Chondrocyte (in vitro differentiated cells): ENCODE measurements at regions not wholly inside any gene's neighbourhood (a gene's known extent, or its start where the extent isn't known, plus 50 kb on each side); places are given as distances from the start of the nearest gene placed in this dataset.

Experiments used
- DNase-seq: peaks from one replicate; pipeline ENCODE4 v3.0.0; 2021; ENCODE audit warnings: mixed read lengths, low spot score
- H3K27ac Mint-ChIP-seq: one replicate; pipeline ENCODE4 v1.8.0; 2021; ENCODE audit warnings: mild to moderate bottlenecking, moderate library complexity, mixed read lengths; ENCODE audit not compliant: unreplicated experiment
- H3K27me3 Mint-ChIP-seq: 2 replicates; pipeline ENCODE4 v1.8.0; 2021; ENCODE audit warnings: low read depth, mixed read lengths
- H3K36me3 Mint-ChIP-seq: 2 replicates; pipeline ENCODE4 v1.8.0; 2021; ENCODE audit warnings: low read depth, mixed read lengths
- H3K4me1 Mint-ChIP-seq: 2 replicates; pipeline ENCODE4 v1.8.0; 2021; ENCODE audit warnings: low read depth, mild to moderate bottlenecking, mixed read lengths
- H3K4me3 Mint-ChIP-seq: one replicate; pipeline ENCODE4 v1.8.0; 2021; ENCODE audit warnings: mild to moderate bottlenecking, moderate library complexity, mixed read lengths; ENCODE audit not compliant: unreplicated experiment
- H3K9me3 Mint-ChIP-seq: 2 replicates; pipeline ENCODE4 v1.8.0; 2021; ENCODE audit warnings: low read depth, mixed read lengths
- CTCF ChIP-seq: fragments of 200-600 bp; sonication (generic); IDR thresholded peaks from 2 replicates; pipeline ENCODE4 v1.5.0; 2021; ENCODE audit warnings: antibody characterized with exemption, mild to moderate bottlenecking, moderate library complexity

- Mint-ChIP-seq H3K4me3 (no peak overlapping the region), H3K27ac (no peak overlapping the region), H3K9me3 (peaks cover 8% of the 10 kb centered on the region)
Observed at GRCh38 chr3:6721491-6721890, 139.4 kb upstream of the GRM7 start.

GRCh38 chr3:6723205-6723604 is 137.7 kb upstream of the GRM7 start:
- H3K9me3 Mint-ChIP-seq, result peaks cover 16% of the 10 kb centered on the region
- no peak for TF ChIP-seq CTCF
- no peak for DNase-seq
- H3K4me1 Mint-ChIP-seq, result no peaks in the 10 kb centered on the region
- H3K27me3 Mint-ChIP-seq, result no peaks in the 10 kb centered on the region
- H3K27ac Mint-ChIP-seq, result no peak overlapping the region
- no peaks in the 10 kb centered on the region for H3K36me3 Mint-ChIP-seq
- H3K4me3 Mint-ChIP-seq, result no peak overlapping the region

More at GRCh38 chr3:6721491-6721890, 139.4 kb upstream of the GRM7 start:
- Mint-ChIP-seq H3K36me3 (no peaks in the 10 kb centered on the region), H3K4me1 (no peaks in the 10 kb centered on the region), H3K27me3 (no peaks in the 10 kb centered on the region)
- DNase-seq, result no peak
- TF ChIP-seq CTCF, result no peak

GRCh38 chr3:6726811-6727210 is 134.1 kb upstream of the GRM7 start:
- Mint-ChIP-seq H3K36me3 (no peaks in the 10 kb centered on the region), H3K27ac (no peak overlapping the region), H3K9me3 (peaks cover 8% of the 10 kb centered on the region), H3K4me3 (no peak overlapping the region), H3K27me3 (no peaks in the 10 kb centered on the region), H3K4me1 (no peaks in the 10 kb centered on the region)
- no peak for TF ChIP-seq CTCF
- DNase-seq, result no peak

- Mint-ChIP-seq H3K4me1 (no peaks in the 10 kb centered on the region), H3K9me3 (peaks cover 11% of the 10 kb centered on the region), H3K4me3 (no peak overlapping the region), H3K27ac (no peak overlapping the region), H3K27me3 (no peaks in the 10 kb centered on the region), H3K36me3 (no peaks in the 10 kb centered on the region)
- no peak for TF ChIP-seq CTCF
- no peak for DNase-seq
Observed at GRCh38 chr3:6732807-6733206, 128.1 kb upstream of the GRM7 start.

GRCh38 chr3:6733699-6734394 is 127.1 kb upstream of the GRM7 start:
- no peaks in the 10 kb centered on the region for H3K4me1 Mint-ChIP-seq

More at GRCh38 chr3:6733699-6734394, 127.1 kb upstream of the GRM7 start:
- H3K9me3 Mint-ChIP-seq, result peaks cover 11% of the 10 kb centered on the region
- no peak overlapping the region for H3K27ac Mint-ChIP-seq
- no peak overlapping the region for H3K4me3 Mint-ChIP-seq
- DNase-seq, result no peak
- no peak for TF ChIP-seq CTCF
- no peaks in the 10 kb centered on the region for H3K27me3 Mint-ChIP-seq
- H3K36me3 Mint-ChIP-seq, result no peaks in the 10 kb centered on the region
